ENCODE measurements at regions not wholly inside any gene's neighbourhood (a gene's known extent, or its start where the extent isn't known, plus 50 kb on each side); places are given as distances from the start of the nearest gene placed in this dataset.

DNA sequence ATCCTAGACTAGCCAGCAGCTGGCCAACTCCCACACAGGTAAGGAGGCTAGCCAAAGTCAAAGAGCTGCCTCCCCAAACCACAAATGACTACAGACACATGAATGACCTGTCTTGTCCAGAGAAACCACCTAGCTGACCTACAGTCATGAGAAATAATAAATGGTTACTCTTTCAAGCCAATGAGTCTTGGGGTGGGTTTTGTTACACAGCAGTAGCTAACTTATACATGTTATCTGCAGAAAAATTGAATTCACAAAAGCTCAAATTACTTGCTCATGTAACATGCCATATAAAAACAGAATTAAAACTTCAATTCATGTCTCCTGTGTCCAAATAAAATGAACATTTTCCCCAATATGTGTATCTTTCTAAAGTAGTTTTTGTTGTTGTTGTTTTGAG, 307.4 kb upstream of the NR2F2 start:
- DNase-seq (ENCODE audit: low read depth) = no peak

DNA sequence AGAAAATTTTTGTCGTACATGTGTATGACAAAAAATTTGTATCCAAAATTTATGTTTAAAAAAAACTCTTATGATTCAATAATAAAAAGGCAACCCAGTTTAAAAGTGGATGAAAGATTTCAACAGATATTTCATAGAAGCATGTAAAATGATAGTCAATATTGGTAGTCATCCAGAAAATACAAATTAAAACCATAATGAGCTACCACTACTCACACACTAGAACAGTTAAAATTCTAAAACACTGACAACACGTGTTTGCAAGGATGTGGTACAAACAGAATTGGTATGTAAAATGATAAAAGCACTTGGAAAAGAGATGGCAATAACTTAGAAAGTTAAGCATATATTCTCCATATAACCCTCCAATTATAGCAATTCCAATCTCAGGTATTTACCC, 303.0 kb upstream of the NR2F2 start:
- no peak for DNase-seq (ENCODE audit: low read depth)

DNA sequence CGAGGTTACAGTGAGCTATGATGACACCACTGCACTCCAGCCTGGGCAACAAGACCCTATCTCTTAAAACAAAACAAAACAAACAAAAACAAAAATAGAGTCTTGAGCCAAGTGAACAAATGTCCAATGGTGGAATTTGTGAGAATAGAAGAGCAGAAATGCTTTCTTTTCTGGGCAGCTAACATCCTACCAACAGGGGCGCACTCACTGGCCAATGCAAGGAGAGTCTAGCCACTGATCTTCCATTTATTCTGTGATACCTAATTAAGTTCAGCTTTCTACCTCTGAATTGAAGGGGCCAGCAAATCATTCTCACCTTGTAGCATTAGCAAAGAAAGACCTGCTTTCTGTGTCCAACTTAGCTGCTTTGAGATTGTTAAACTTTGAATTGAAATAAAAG, 301.9 kb upstream of the NR2F2 start:
- no peak for DNase-seq (ENCODE audit: low read depth)

DNA sequence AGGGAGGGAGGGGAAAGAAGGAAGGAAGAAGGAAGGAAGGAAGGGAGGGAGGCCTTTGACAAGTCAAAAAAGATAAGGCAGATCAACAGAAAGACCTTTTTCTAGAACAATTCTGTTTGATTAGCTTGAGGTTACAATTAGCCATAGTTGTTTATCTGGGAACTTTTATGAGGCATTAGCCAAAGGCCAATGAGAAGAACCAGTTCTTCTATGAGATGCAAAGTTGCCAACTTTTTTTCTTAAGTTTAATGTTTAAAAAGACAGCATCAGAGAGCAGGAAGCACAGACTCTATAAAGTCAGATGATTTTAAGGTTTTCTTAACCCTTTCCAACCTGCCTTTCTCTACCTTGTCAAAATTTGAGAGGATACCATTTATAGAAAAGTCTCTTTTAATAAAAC, 301.3 kb upstream of the NR2F2 start:
- no peak for DNase-seq (ENCODE audit: low read depth)

DNA sequence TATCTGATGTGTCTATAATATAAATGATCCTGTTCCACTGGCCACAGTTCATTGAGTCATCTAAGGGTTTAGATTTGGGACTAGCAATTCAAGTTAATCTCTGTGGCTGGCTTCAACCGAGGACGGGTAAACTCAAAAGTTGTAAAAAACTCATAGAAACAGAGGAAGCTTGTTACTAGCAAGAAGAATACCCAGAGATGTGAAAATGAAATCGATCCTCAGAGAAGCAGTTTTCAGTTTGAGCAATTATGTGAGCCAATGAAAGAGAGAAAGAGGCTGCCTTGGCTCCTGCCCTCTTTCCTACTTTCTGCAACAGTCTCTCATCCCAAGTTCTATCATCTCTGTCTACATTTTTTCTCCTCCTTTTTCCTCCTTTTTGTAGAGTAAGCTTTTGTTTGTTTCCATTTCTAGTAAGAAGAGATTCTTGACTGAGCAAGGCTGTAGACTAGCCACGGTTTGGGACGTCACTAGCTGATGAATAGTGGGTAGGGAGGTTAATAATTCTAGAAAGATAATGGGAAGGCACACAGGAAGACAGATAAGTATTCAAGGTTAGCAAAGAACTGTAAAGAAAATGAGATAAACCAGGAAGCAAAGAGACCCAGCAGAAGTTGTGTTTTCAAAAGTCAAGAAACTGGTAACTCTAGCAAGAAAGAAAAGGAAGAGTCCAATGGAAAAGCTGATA, 298.9 kb upstream of the NR2F2 start:
- no peak for DNase-seq (ENCODE audit: low read depth)

DNA sequence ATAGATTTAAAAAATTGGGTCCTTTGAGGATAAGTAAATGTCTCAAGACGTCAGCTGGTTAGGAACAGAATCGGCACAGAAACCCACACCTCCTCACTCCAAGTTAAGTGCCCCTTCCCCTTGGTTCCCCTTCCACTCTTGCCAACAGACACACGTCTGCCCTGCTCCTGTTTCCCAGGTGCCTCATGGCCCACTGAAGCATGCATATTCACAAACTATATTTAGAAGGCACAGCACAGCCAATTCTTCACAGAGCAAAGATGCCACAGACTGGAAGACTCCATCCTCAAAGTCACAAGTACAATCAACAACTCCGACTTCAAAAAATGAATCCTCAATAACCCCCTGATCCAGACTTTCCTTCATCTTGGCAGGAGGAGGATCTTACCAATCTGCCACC, 295.4 kb upstream of the NR2F2 start:
- no peak for DNase-seq (ENCODE audit: low read depth)

DNA sequence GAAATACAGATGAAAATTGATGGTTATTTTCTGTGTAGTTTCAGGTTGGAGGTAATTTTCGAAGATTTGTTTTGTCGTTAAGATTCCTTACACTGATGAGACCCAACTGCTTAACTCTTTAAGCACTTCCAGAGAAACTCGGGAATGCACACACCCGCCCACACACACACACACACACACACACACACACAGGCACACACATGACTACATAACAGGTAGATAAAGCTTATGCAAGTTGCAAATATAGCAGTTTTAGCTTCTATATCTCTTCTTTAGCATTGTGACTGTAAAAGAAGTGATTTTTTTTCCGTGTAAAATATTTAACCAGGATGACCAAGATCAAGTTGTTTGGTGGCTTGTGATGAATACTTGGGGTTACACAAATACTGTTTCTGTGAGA, 294.9 kb upstream of the NR2F2 start:
- DNase-seq (ENCODE audit: low read depth) = no peak

DNA sequence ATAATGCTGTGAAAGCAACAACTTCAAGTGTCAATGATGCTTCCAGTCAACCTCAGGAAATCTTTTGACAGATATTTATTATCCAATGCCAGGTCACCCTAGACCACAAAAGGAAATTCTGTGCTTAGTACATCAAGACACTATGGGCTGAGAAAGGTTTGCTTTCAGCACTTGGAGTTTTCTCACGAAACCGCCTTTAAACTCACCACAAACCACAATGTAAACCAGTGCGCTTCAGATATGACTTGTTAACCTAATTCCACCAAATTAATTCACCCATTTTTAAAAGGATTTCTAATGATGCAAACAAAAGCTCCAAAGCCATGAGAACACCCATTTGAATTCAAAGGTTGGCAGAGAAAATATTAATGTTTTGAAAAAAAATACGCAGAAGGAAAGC, 292.9 kb upstream of the NR2F2 start:
- DNase-seq (ENCODE audit: low read depth) = no peak

DNA sequence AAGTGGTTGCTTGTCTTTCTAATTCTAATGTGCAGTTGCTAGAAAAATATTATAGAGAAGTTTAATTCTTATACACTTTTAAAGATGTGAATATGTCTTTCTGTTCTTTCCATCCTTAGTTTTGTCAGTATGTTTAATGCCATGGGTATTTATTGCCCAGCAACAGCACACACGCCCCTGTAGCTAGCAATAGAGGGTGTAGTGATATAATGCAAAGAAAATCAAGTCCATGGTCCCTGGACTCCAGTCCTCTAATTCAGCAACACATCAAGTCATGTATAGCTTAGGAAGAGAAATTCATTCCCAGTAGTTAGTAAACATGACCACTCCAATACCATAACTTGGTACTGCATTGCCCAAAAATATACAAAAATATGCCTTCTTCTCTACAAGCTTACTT, 292.4 kb upstream of the NR2F2 start:
- DNase-seq (ENCODE audit: low read depth) = no peak

DNA sequence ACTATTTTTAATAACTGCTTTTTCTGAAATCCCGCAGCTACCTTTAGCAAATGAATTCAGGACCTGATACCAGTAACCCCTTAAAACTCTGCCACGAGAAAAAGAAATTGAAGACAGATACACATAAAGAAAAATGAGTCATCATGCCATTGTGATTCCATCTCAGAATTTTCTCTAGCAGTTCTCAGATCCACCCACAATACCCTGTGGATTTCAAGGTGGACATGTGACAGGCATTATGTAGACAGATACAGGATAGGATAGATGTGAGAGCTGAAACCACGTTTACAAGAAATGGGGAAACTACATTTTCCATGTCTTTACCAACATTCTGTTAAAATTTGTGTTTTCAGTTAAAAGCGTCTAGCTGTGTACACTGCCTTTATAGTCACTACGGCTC, 291.9 kb upstream of the NR2F2 start:
- DNase-seq (ENCODE audit: low read depth) = no peak

DNA sequence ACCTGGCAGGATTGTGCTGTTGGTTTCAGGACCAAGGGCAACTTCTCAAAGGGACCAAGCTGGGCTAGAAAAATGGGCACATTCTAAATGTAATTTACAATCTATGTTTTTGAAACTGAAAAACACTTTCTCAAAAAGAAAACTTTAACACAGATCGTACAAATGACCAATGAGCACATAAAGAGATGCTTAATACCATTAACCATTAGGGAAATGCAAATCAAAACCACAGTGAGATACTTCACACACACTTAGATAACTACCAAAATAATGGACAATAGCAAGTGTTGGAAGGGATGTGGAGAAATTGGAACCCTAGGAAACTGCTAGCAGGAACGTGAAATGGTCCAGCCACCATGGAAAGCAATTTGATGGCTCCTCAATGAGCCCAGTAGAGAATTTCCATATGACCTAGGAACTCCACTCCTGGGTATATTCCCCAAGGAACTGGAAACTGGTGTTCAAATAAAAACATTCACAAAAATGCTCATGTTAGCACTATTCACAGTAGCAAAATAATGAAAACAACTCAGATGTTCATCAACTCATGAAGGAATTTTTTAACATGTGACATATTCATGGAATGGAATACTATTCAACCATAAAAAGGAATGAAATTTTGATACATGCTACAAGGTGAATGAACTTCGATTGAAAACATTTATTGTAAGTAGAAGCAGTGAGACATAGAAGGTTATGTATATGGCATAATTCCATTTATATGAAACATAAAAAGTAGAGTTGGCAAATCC, 288.3 kb upstream of the NR2F2 start:
- no peak for DNase-seq (ENCODE audit: low read depth)

DNA sequence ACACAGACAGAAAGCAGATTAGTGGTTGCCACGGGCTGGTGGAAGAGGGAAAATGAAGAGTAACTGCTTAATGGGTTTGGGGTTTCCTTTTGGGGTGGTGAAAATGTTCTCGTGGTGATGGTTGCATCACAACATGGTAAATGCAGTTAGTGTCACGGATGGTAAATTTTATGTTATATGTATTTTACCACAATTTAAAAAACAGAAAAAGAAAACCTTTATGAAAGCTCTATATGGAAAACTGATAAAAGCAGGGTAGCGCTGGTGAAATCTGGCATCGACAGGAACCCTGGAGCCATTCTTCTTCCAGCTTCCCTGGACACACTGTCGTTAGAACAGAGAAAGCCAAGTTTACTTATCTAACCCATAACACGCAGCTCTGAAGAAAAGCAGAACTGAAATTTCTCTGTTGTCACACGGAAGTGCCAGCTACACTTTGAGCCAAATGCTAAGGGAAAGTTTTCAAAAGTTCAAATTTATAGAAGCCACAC, 287.7 kb upstream of the NR2F2 start:
- DNase-seq (ENCODE audit: low read depth) = no peak

DNA sequence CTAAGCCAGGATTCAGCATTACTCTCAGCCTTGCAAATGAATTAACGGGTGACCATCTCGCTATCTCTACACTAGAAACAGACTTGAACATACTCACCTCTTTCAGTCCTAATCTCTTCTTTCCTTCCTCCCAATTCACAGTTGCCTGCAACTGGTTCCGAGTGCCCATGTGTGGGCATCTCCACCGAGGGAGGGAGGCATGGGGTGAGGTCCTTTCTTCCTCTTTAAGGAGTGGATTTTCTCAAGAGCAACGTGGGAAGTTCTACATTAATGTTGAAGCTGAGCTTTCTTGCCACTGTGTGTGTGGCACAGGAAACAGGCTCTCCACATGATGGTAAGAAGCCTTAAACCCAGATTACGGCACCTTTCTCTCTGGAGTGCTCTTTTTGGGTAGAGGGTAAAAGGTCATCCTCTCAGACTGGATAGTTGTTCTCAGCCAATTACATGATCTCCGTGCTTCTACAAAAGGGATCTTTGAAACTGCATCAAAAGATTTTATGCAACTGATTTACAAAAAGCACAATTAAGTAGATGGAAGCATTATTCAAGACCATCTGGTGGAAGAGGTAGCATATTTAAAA, 286.8 kb upstream of the NR2F2 start:
- DNase-seq (ENCODE audit: low read depth) = no peak

DNA sequence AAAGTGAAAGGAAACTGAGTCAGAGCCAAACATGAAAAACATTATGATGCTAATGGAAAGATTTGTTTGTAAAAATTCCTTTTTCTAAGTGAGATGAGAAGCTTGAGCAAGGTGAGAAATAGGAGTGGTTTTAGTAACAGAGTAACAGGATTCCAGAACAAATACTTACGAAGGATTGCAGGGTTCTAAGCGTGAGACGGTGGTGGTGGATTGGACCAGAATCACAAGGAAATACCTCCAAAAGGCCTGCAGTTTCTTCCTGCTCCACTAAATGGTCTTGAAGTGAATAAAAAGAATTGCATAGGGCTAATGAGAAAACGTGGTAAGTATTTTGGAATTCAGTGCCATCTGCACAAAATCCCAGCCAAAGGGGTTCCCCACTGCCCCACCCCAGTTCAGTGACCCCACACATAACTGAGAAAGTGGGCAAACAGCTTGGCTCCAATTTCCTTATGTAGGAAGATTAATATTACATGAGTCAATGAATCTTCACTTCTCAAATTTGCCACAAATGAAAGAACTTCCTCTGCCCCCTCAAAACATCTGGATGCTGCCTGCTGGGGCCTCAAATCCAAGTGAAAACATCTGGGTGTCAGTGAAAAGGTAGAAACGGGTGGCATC, 283.8 kb upstream of the NR2F2 start:
- DNase-seq (ENCODE audit: low read depth) = no peak

DNA sequence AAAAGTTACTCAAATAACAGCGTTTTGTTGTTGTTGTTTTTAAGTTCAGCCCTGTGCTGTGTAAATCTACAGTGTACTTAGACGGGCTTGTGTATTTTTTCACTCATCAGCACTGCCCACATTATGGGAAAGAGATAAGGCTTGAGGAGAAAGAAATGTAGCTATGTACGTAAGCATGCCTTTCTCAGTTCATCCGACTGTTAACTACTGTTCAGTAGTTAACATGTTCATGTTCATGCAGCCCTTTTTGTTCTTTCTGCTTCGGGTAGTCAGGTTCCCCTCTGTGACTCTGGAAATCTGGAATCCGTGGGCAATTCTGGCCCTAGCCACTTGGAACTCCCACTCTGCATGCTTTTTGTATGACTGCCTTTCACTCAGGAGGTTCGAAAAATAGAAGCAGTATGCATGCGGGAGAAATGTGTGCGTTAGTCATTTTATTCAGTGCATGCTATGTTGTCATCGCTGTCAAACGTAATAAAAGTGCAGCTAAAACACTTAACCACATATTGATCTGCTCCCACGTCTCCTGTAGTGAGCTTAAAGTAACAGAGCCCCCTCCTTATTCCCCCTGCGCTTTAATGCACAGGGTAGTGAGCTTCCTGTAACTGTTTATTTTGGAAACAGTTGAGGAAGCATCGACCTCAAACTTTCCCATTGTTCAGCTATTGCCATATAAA, 283.1 kb upstream of the NR2F2 start:
- DNase-seq (ENCODE audit: low read depth) = no peak

DNA sequence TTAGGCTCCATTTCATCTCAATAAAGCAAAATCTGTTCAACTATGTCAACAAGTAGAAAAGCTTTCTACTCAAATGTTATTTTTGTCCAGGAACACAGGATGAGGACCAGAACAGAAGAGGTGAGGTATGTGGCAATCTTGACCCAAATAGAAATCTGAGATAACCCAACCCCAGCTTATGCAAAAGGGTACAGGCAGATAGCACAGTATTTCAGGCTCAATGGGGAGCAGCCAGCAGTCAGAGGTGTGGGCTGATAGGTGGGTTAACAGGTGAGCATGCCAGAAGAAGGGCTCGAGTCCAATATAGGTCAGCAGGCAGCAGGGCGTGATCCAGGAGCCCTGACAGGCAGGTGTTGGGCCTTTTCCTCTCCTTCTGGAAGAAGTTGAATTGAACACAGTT, 281.2 kb upstream of the NR2F2 start:
- no peak for DNase-seq (ENCODE audit: low read depth)

DNA sequence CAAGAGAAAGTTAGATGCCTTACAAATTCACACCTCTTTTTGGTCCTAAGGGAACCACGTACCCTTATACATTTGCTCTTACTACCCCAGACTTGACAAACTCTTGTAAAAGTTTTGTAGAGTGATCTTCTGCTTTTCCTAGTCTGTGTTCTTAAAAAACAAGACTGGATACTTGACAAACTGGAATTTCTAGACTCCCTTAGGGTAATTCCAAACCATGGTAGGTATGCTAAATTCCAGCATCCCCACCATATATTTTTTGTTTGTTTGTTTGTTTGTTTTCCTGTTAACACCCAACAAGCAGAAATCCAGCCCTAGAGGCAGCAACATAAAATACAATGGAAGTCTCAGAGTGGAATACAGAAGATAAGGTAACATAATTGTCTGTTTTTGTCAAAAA, 280.7 kb upstream of the NR2F2 start:
- DNase-seq (ENCODE audit: low read depth) = no peak

DNA sequence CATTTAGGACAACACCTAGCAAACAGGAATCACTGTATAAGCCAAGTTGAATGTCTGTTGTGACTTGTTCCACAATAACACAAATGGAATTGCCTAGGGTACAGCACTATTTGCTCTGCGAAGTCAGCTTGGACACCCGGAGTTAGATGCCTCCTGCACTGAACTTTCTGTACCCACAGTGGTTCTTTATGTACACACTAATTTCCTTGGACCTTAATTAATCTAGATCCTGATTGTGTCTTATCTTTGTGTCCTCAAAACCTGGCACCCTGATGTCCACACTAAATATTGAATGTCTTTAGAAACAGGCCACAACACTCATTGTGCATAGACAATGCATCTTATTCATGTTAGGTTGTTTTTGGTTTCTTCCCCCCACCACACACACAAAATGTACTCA, 278.9 kb upstream of the NR2F2 start:
- DNase-seq (ENCODE audit: low read depth) = no peak

DNA sequence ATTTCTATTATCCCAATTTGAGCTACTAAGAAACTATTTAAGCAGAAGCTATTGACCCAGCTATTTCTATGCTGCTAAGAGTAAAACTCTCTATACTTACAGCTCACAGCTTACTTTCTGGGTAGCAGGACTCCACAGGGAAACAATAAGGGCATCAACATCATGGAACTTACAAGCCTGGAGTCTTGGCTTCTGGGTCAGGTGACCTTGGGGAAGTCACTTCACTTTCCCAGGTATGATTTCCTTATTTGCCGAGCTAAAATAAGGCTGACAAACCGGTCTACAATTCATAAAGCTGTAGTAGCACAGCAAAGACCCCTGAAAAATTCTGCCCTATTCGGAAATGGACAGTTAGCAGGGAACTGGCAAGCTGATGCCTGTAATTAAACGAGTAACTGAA, 278.3 kb upstream of the NR2F2 start:
- DNase-seq (ENCODE audit: low read depth) = no peak

DNA sequence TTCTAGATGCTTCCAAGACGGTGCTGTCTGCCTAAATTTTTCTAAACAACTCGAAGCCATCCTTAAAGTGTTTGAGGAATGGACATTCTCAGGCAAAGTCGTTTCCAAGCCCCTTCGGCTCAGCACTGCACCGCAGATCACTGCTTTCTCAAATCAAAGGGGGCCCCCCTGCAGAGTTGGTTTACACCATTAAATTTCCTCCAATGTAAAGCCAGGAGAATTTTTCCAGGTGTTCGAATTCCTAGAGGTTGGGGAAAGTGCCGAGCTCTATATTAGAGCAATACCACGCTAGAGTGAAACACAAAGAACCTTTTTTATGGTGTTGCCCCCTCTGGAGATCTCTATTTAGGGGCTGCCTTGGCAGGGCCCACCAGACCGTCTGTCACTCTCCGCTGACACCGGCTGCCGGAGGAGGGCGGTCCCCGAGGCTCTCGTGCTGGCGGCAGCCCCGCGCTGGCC, 277.9 kb upstream of the NR2F2 start:
- no peak for DNase-seq (ENCODE audit: low read depth)

DNA sequence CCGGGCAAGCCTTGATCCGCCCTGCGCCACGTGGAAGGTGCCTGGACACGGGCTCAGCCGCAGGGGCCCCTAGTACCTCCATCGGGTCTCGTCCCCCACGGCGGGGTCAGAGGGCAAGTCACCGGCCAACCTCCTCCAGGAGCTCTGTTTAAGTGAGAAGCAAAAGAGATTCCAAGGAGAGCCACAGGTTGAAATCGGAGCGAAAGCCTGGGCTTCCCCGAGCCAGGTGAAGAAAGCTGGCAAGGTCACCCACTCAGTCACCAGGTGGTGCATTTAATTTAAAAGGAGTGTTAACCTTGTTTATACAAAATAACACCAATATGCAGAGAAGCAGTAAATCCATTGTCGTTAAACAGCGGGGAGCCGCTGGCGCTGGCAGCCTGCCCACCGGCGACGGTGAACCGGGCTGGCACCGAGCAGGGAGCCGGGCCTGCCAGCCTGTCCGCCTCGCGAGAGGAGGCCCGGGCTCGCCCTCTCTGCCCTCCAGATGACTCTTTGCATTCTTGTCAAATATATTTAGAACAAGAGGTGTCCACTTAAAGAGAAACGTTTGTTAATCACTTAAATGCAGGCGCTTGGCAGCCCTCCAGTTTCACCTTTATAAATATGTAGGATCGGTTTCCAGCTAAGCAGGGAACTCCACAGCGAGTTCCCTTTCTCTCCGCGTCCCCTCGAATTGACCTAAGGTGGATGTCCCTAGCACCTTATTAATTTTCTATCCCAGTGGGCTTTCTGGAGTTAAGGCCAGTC, 277.3 kb upstream of the NR2F2 start:
- DNase-seq (ENCODE audit: low read depth) = no peak
